ENCODE measurements at regions not wholly inside any gene's neighbourhood (a gene's known extent, or its start where the extent isn't known, plus 50 kb on each side); places are given as distances from the start of the nearest gene placed in this dataset.

GRCh38 chr12:39161465-39162085 lies 256.2 kb upstream of the CPNE8 start:
- intact Hi-C loops (cut with micrococcal nuclease; ENCODE audit: unreplicated experiment): no loop called here
- H3K4me3 Mint-ChIP-seq (ENCODE audit: low read depth, unreplicated experiment): no peak overlapping the region
- DNase-seq: no peak
- CTCF ChIA-PET: no interaction called here
- no peaks in the 10 kb centered on the region for H3K4me1 Mint-ChIP-seq (ENCODE audit: low read depth, unreplicated experiment)
- no TSS peak for BruUV-seq (replicated peaks)
- no peak overlapping the region for H3K27ac Mint-ChIP-seq (ENCODE audit: unreplicated experiment)
- H3K27me3 Mint-ChIP-seq (ENCODE audit: unreplicated experiment): no peaks in the 10 kb centered on the region
- no peaks in the 10 kb centered on the region for H3K9me3 Mint-ChIP-seq (ENCODE audit: low read depth, unreplicated experiment)
- TF ChIP-seq, protein P1, sequence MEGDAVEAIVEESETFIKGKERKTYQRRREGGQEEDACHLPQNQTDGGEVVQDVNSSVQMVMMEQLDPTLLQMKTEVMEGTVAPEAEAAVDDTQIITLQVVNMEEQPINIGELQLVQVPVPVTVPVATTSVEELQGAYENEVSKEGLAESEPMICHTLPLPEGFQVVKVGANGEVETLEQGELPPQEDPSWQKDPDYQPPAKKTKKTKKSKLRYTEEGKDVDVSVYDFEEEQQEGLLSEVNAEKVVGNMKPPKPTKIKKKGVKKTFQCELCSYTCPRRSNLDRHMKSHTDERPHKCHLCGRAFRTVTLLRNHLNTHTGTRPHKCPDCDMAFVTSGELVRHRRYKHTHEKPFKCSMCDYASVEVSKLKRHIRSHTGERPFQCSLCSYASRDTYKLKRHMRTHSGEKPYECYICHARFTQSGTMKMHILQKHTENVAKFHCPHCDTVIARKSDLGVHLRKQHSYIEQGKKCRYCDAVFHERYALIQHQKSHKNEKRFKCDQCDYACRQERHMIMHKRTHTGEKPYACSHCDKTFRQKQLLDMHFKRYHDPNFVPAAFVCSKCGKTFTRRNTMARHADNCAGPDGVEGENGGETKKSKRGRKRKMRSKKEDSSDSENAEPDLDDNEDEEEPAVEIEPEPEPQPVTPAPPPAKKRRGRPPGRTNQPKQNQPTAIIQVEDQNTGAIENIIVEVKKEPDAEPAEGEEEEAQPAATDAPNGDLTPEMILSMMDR (IDR thresholded peaks at IDR 0.05; ENCODE audit: unreplicated experiment): no peak
- H3K36me3 Mint-ChIP-seq (ENCODE audit: insufficient read depth, unreplicated experiment): no peaks in the 10 kb centered on the region

DNA sequence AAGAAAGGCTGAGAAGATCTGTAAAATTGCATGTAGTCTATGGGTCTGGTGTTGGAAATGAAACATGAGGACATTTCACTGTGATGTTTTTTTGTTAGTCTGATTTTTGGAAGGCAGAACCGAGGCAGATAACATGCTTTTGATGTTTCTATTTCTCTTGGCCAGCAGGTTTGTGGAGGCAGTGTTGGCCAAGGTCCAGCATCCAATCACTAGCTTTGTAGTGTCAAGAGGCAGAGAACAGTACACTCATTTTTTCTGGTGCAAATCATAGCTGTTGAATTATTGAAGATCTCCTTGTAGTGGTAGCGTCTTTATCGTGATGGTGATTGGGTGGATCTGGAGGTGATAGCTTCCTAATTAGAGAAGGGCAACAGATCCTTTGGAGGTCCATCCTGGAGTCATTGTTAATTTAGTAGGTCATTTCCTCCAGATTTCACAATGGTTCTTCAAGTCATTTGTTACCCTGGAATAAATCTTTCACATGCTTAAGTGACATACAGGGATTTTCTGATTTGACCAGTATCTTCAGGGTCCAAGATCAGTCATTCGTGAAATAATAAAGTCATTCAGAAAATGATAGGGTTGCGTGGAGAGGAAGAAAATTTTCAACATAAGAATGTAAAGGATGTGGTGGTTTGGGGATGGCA lies 252.4 kb upstream of the CPNE8 start:
- H3K9me3 Mint-ChIP-seq (ENCODE audit: low read depth, unreplicated experiment): no peaks in the 10 kb centered on the region
- no peaks in the 10 kb centered on the region for H3K4me1 Mint-ChIP-seq (ENCODE audit: low read depth, unreplicated experiment)
- no peak overlapping the region for H3K27ac Mint-ChIP-seq (ENCODE audit: unreplicated experiment)
- no TSS peak for BruUV-seq (replicated peaks)
- no peak for DNase-seq
- intact Hi-C loops (cut with micrococcal nuclease; ENCODE audit: unreplicated experiment): no loop called here
- CTCF ChIA-PET: no interaction called here
- H3K36me3 Mint-ChIP-seq (ENCODE audit: insufficient read depth, unreplicated experiment): no peaks in the 10 kb centered on the region
- H3K27me3 Mint-ChIP-seq (ENCODE audit: unreplicated experiment): no peaks in the 10 kb centered on the region
- TF ChIP-seq, protein P1 (IDR thresholded peaks at IDR 0.05; ENCODE audit: unreplicated experiment): no peak
- H3K4me3 Mint-ChIP-seq (ENCODE audit: low read depth, unreplicated experiment): no peak overlapping the region

- no peak overlapping the region for H3K4me3 Mint-ChIP-seq (ENCODE audit: low read depth, unreplicated experiment)
Measured at GRCh38 chr12:39145175-39145999, 240.0 kb upstream of the CPNE8 start.

GRCh38 chr12:39144613-39145061 lies 239.2 kb upstream of the CPNE8 start:
- no peak overlapping the region for H3K27ac Mint-ChIP-seq (ENCODE audit: unreplicated experiment)
- intact Hi-C loops (cut with micrococcal nuclease; ENCODE audit: unreplicated experiment): no loop called here
- BruUV-seq (replicated peaks): no TSS peak
- no peak for DNase-seq
- CTCF ChIA-PET: no interaction called here
- H3K4me3 Mint-ChIP-seq (ENCODE audit: low read depth, unreplicated experiment): no peak overlapping the region
- TF ChIP-seq, protein P1 (IDR thresholded peaks at IDR 0.05; ENCODE audit: unreplicated experiment): no peak
- H3K4me1 Mint-ChIP-seq (ENCODE audit: low read depth, unreplicated experiment): no peaks in the 10 kb centered on the region
- H3K27me3 Mint-ChIP-seq (ENCODE audit: unreplicated experiment): no peaks in the 10 kb centered on the region
- no peaks in the 10 kb centered on the region for H3K9me3 Mint-ChIP-seq (ENCODE audit: low read depth, unreplicated experiment)
- no peaks in the 10 kb centered on the region for H3K36me3 Mint-ChIP-seq (ENCODE audit: insufficient read depth, unreplicated experiment)

More at GRCh38 chr12:39145175-39145999, 240.0 kb upstream of the CPNE8 start:
- H3K4me1 Mint-ChIP-seq (ENCODE audit: low read depth, unreplicated experiment): no peaks in the 10 kb centered on the region
- no peak for DNase-seq
- CTCF ChIA-PET: interaction anchor here (0.6 kb wide), 1 partner anchor 722 kb away, joined by 3 read pairs; no protein-coding TSS in a partner anchor
- H3K27ac Mint-ChIP-seq (ENCODE audit: unreplicated experiment): no peak overlapping the region
- H3K27me3 Mint-ChIP-seq (ENCODE audit: unreplicated experiment): no peaks in the 10 kb centered on the region
- TF ChIP-seq, protein P1 (IDR thresholded peaks at IDR 0.05; ENCODE audit: unreplicated experiment): no peak
- no TSS peak for BruUV-seq (replicated peaks)
- intact Hi-C loops (cut with micrococcal nuclease; ENCODE audit: unreplicated experiment): no loop called here
- H3K36me3 Mint-ChIP-seq (ENCODE audit: insufficient read depth, unreplicated experiment): no peaks in the 10 kb centered on the region
- H3K9me3 Mint-ChIP-seq (ENCODE audit: low read depth, unreplicated experiment): no peaks in the 10 kb centered on the region

Data from Calu3 (cell line).